ENCODE measurements at regions not wholly inside any gene's neighbourhood (a gene's known extent, or its start where the extent isn't known, plus 50 kb on each side); places are given as distances from the start of the nearest gene placed in this dataset.

GRCh38 chr22:49616356-49617231 is 211.1 kb downstream of the BRD1 start:
- Histone ChIP-seq H3K4me1 (no peaks in the 10 kb centered on the region), H3K4me3 (no peak overlapping the region), H3K27me3 (peaks cover 0 to 47% (median 0%) of the 10 kb centered on the region in 3 donors), H3K9me3 (peaks cover 0 to 13% (median 0%) of the 10 kb centered on the region in 4 donors), H3K27ac (no peak overlapping the region), H3K36me3 (no peaks in the 10 kb centered on the region)
- no peak for DNase-seq
- TF ChIP-seq CTCF (IDR thresholded peaks at IDR 0.05) (no peak), EP300 (IDR thresholded peaks at IDR 0.05) (no peak), POLR2AphosphoS5 (IDR thresholded peaks at IDR 0.05) (no peak), POLR2A (IDR thresholded peaks at IDR 0.05) (no peak)
- 85 to 88% methylated on average over 37 of the region's 37 CpGs for WGBS, 2 donors
- intact Hi-C loops (cut with DNase I) = no loop called here

GRCh38 chr22:49614966-49615965 is 212.4 kb downstream of the BRD1 start:
- peak; percentile 57 for DNase-seq
- intact Hi-C loops (cut with DNase I) = no loop called here
- no peak overlapping the region for H3K4me3 ChIP-seq
- TF ChIP-seq EP300 (IDR thresholded peaks at IDR 0.05) = no peak
- TF ChIP-seq POLR2A (IDR thresholded peaks at IDR 0.05) = no peak
- TF ChIP-seq CTCF (IDR thresholded peaks at IDR 0.05) = no peak
- TF ChIP-seq POLR2AphosphoS5 (IDR thresholded peaks at IDR 0.05) = no peak
- H3K27ac ChIP-seq = no peak overlapping the region
- H3K27me3 ChIP-seq = peaks cover 0 to 35% (median 0%) of the 10 kb centered on the region in 3 donors
- no peaks in the 10 kb centered on the region for H3K4me1 ChIP-seq
- peaks cover 0 to 13% (median 0%) of the 10 kb centered on the region in 4 donors for H3K9me3 ChIP-seq
- 95% methylated on average over 77 of the region's 77 CpGs for WGBS, 2 donors
- H3K36me3 ChIP-seq = no peaks in the 10 kb centered on the region

- Histone ChIP-seq H3K36me3 (no peaks in the 10 kb centered on the region), H3K4me1 (no peaks in the 10 kb centered on the region), H3K4me3 (no peak overlapping the region), H3K27me3 (peaks cover 0 to 24% (median 0%) of the 10 kb centered on the region in 3 donors), H3K9me3 (peaks cover 0 to 13% (median 0%) of the 10 kb centered on the region in 4 donors), H3K27ac (no peak overlapping the region)
- no peak for DNase-seq
- intact Hi-C loops (cut with DNase I) = no loop called here
- TF ChIP-seq EP300 (IDR thresholded peaks at IDR 0.05) (no peak), POLR2AphosphoS5 (IDR thresholded peaks at IDR 0.05) (no peak), CTCF (IDR thresholded peaks at IDR 0.05) (no peak), POLR2A (IDR thresholded peaks at IDR 0.05) (no peak)
- WGBS, 2 donors = 84 to 92% methylated on average over 18 of the region's 18 CpGs
Measured at GRCh38 chr22:49613511-49614270, 214.0 kb downstream of the BRD1 start.

GRCh38 chr22:49613108-49613507 is 214.6 kb downstream of the BRD1 start:
- WGBS, 2 donors = 95 to 99% methylated on average over 5 of the region's 5 CpGs

More at GRCh38 chr22:49613108-49613507, 214.6 kb downstream of the BRD1 start:
- H3K9me3 ChIP-seq = peaks cover 0 to 13% (median 0%) of the 10 kb centered on the region in 4 donors
- no peaks in the 10 kb centered on the region for H3K4me1 ChIP-seq
- intact Hi-C loops (cut with DNase I) = no loop called here
- no peak overlapping the region for H3K27ac ChIP-seq
- no peak for TF ChIP-seq POLR2AphosphoS5 (IDR thresholded peaks at IDR 0.05)
- no peak for TF ChIP-seq POLR2A (IDR thresholded peaks at IDR 0.05)
- TF ChIP-seq EP300 (IDR thresholded peaks at IDR 0.05) = no peak
- TF ChIP-seq CTCF (IDR thresholded peaks at IDR 0.05) = no peak
- no peaks in the 10 kb centered on the region for H3K36me3 ChIP-seq
- DNase-seq = peak; percentile 40
- no peak overlapping the region for H3K4me3 ChIP-seq
- H3K27me3 ChIP-seq = peaks cover 0 to 20% (median 0%) of the 10 kb centered on the region in 3 donors
